Glutamatergic neuron (in vitro differentiated cells): ENCODE measurements at regions not wholly inside any gene's neighbourhood (a gene's known extent, or its start where the extent isn't known, plus 50 kb on each side); places are given as distances from the start of the nearest gene placed in this dataset.

Experiments
- DNase-seq: peaks from one replicate; pipeline ENCODE4 v3.0.0; 2022
- H3K27ac Mint-ChIP-seq: one replicate; pipeline ENCODE4 v1.8.0; 2020; ENCODE audit warnings: mild to moderate bottlenecking, mixed read lengths, inconsistent platforms; ENCODE audit not compliant: unreplicated experiment
- H3K27me3 Mint-ChIP-seq: one replicate; pipeline ENCODE4 v1.8.0; 2020; ENCODE audit warnings: mild to moderate bottlenecking, moderate library complexity, mixed read lengths, inconsistent platforms; ENCODE audit not compliant: unreplicated experiment
- H3K36me3 Mint-ChIP-seq: one replicate; pipeline ENCODE4 v1.8.0; 2020; ENCODE audit warnings: mild to moderate bottlenecking, mixed read lengths, inconsistent platforms; ENCODE audit not compliant: unreplicated experiment
- H3K4me1 Mint-ChIP-seq: one replicate; pipeline ENCODE4 v1.8.0; 2020; ENCODE audit warnings: mild to moderate bottlenecking, low read depth, mixed read lengths, inconsistent platforms; ENCODE audit not compliant: unreplicated experiment
- H3K4me3 Mint-ChIP-seq: one replicate; pipeline ENCODE4 v1.8.0; 2020; ENCODE audit warnings: mild to moderate bottlenecking, mixed read lengths, inconsistent platforms; ENCODE audit not compliant: unreplicated experiment
- H3K9me3 Mint-ChIP-seq: one replicate; pipeline ENCODE4 v1.8.0; 2020; ENCODE audit warnings: mild to moderate bottlenecking, moderate library complexity, mixed read lengths, inconsistent platforms; ENCODE audit not compliant: unreplicated experiment
- CTCF ChIP-seq: fragments of 200-600 bp; sonication (generic); IDR thresholded peaks from one replicate; pipeline ENCODE4 v1.5.0; 2021; ENCODE audit not compliant: partially characterized antibody, unreplicated experiment

- DNase-seq = no peak
Observed at GRCh38 chr16:86919578-86920305, 341.4 kb downstream of the FOXL1 start.

GRCh38 chr16:86921289-86921688 lies 342.9 kb downstream of the FOXL1 start:
- H3K9me3 Mint-ChIP-seq = no peaks in the 10 kb centered on the region
- no peak for DNase-seq
- H3K4me1 Mint-ChIP-seq = no peaks in the 10 kb centered on the region
- TF ChIP-seq CTCF = no peak
- H3K36me3 Mint-ChIP-seq = peaks cover 7% of the 10 kb centered on the region
- H3K4me3 Mint-ChIP-seq = no peak overlapping the region
- H3K27me3 Mint-ChIP-seq = peaks cover 2% of the 10 kb centered on the region
- H3K27ac Mint-ChIP-seq = no peak overlapping the region

More at GRCh38 chr16:86919578-86920305, 341.4 kb downstream of the FOXL1 start:
- H3K27ac Mint-ChIP-seq = no peak overlapping the region
- no peaks in the 10 kb centered on the region for H3K9me3 Mint-ChIP-seq
- peaks cover 2% of the 10 kb centered on the region for H3K27me3 Mint-ChIP-seq
- H3K4me3 Mint-ChIP-seq = no peak overlapping the region
- H3K4me1 Mint-ChIP-seq = no peaks in the 10 kb centered on the region
- H3K36me3 Mint-ChIP-seq = peaks cover 7% of the 10 kb centered on the region
- TF ChIP-seq CTCF = no peak

- Mint-ChIP-seq H3K4me1 (no peaks in the 10 kb centered on the region), H3K36me3 (peaks cover 7% of the 10 kb centered on the region), H3K9me3 (no peaks in the 10 kb centered on the region), H3K27ac (no peak overlapping the region), H3K27me3 (peaks cover 2% of the 10 kb centered on the region), H3K4me3 (no peak overlapping the region)
- no peak for DNase-seq
- TF ChIP-seq CTCF = no peak
Observed at GRCh38 chr16:86922311-86922710, 344.0 kb downstream of the FOXL1 start.

GRCh38 chr16:86923656-86924055 lies 345.3 kb downstream of the FOXL1 start:
- H3K4me3 Mint-ChIP-seq = no peak overlapping the region
- H3K27me3 Mint-ChIP-seq = peaks cover 2% of the 10 kb centered on the region
- H3K4me1 Mint-ChIP-seq = no peaks in the 10 kb centered on the region
- H3K36me3 Mint-ChIP-seq = peaks cover 7% of the 10 kb centered on the region
- no peaks in the 10 kb centered on the region for H3K9me3 Mint-ChIP-seq
- TF ChIP-seq CTCF = no peak
- no peak overlapping the region for H3K27ac Mint-ChIP-seq
- DNase-seq = no peak

- no peak for TF ChIP-seq CTCF
- Mint-ChIP-seq H3K36me3 (peaks cover 7% of the 10 kb centered on the region), H3K4me1 (no peaks in the 10 kb centered on the region), H3K4me3 (no peak overlapping the region), H3K27me3 (peaks cover 2% of the 10 kb centered on the region), H3K9me3 (no peaks in the 10 kb centered on the region), H3K27ac (no peak overlapping the region)
- DNase-seq = no peak
Observed at GRCh38 chr16:86924537-86924936, 346.2 kb downstream of the FOXL1 start.
